Ovary (tissue), 3 donors: ENCODE measurements at regions not wholly inside any gene's neighbourhood (a gene's known extent, or its start where the extent isn't known, plus 50 kb on each side); places are given as distances from the start of the nearest gene placed in this dataset.

ENCODE experiments used
- CTCF ChIP-seq, 3 donors: fragments of 450-650 bp in 2 of 3; fragments of 200-600 bp in 1 of 3; IDR thresholded peaks; one replicate each; pipeline versions ENCODE4 v1.5.1 to v1.8.0; 2016 to 2022; ENCODE audit warnings: antibody characterized with exemption in 3 of 3, mild to moderate bottlenecking in 1 of 3
- EP300 ChIP-seq: sonication (generic); formaldehyde crosslinking; IDR thresholded peaks from one replicate; pipeline ENCODE4 v1.6.1; 2017; ENCODE audit warnings: antibody characterized with exemption
- POLR2A ChIP-seq: fragments of 450-650 bp; IDR thresholded peaks from one replicate; pipeline ENCODE4 v1.6.1; 2017; ENCODE audit warnings: antibody characterized with exemption, mild to moderate bottlenecking, moderate library complexity
- donor health status: DM: no; HTN: no; CAD: no.

GRCh38 chr9:17942498-17942897 is 363.6 kb downstream of the SH3GL2 start:
- TF ChIP-seq CTCF (IDR thresholded peaks at IDR 0.05), result no peak
- no peak for TF ChIP-seq EP300
- TF ChIP-seq POLR2A, result no peak
